GM23248 (cell line): ENCODE measurements at regions not wholly inside any gene's neighbourhood (a gene's known extent, or its start where the extent isn't known, plus 50 kb on each side); places are given as distances from the start of the nearest gene placed in this dataset.
A peak's percentile ranks its signal among the peaks of the same experiment; 100 is the strongest.

ENCODE experiments used
- DNase-seq: peaks from one replicate; pipeline ENCODE4 v3.0.0-alpha.2; 2015
- H2AFZ ChIP-seq: fragments of 200-600 bp; sonication (generic); 2 replicates; pipeline ENCODE4 v1.6.1; 2016; ENCODE audit warnings: antibody characterized with exemption
- H3F3A ChIP-seq: fragments of 200-600 bp; sonication (generic); 2 replicates; pipeline ENCODE4 v1.6.1; 2016; ENCODE audit warnings: mild to moderate bottlenecking, antibody characterized with exemption, mixed run types; ENCODE audit not compliant: insufficient read depth
- H3K27ac ChIP-seq: fragments of 200-600 bp; sonication (generic); 2 replicates; pipeline ENCODE4 v1.5.1; 2016; ENCODE audit warnings: mild to moderate bottlenecking
- H3K27me3 ChIP-seq: fragments of 200-600 bp; sonication (generic); replicated peaks from 2 replicates; pipeline ENCODE4 v1.6.1; 2016; ENCODE audit warnings: mild to moderate bottlenecking; ENCODE audit not compliant: insufficient read depth
- H3K36me3 ChIP-seq: fragments of 200-600 bp; sonication (generic); 2 replicates; pipeline ENCODE4 v1.6.1; 2016; ENCODE audit warnings: low read depth, mild to moderate bottlenecking
- H3K4me1 ChIP-seq: fragments of 200-600 bp; sonication (generic); 2 replicates; pipeline ENCODE4 v1.6.1; 2016; ENCODE audit warnings: mild to moderate bottlenecking; ENCODE audit not compliant: insufficient read depth
- H3K4me2 ChIP-seq: fragments of 200-600 bp; sonication (generic); one replicate; pipeline ENCODE4 v1.6.1; 2016; ENCODE audit warnings: mild to moderate bottlenecking; ENCODE audit not compliant: unreplicated experiment
- H3K4me3 ChIP-seq: fragments of 200-600 bp; sonication (generic); 2 replicates; pipeline ENCODE4 v1.5.1; 2016; ENCODE audit warnings: mild to moderate bottlenecking
- H3K79me2 ChIP-seq: fragments of 200-600 bp; sonication (generic); 2 replicates; pipeline ENCODE4 v1.6.1; 2016; ENCODE audit warnings: mild to moderate bottlenecking; ENCODE audit not compliant: insufficient read depth
- H3K9ac ChIP-seq: fragments of 200-600 bp; sonication (generic); 2 replicates; pipeline ENCODE4 v1.6.1; 2016; ENCODE audit warnings: mild to moderate bottlenecking
- H3K9me2 ChIP-seq: fragments of 200-600 bp; sonication (generic); 2 replicates; pipeline ENCODE4 v1.6.1; 2016; ENCODE audit warnings: mixed run types, mild to moderate bottlenecking, moderate library complexity; ENCODE audit not compliant: insufficient read depth
- H3K9me3 ChIP-seq: fragments of 200-600 bp; sonication (generic); one replicate; pipeline ENCODE4 v1.6.1; 2017; ENCODE audit warnings: low read depth
- H4K20me1 ChIP-seq: fragments of 200-600 bp; sonication (generic); 2 replicates; pipeline ENCODE4 v1.6.0; 2016; ENCODE audit not compliant: insufficient read depth
- EZH2 ChIP-seq: fragments of 200-600 bp; sonication (generic); IDR thresholded peaks from 2 replicates; pipeline ENCODE4 v1.6.1; 2018; ENCODE audit warnings: antibody characterized with exemption, mild to moderate bottlenecking; ENCODE audit not compliant: insufficient read depth, poor library complexity, severe bottlenecking
- EZH2phosphoT487 ChIP-seq: fragments of 200-600 bp; sonication (generic); IDR thresholded peaks from 2 replicates; pipeline ENCODE4 v1.6.1; 2018; ENCODE audit warnings: antibody characterized with exemption, moderate library complexity, mild to moderate bottlenecking, low read depth; ENCODE audit not compliant: insufficient read depth
- WGBS, 2 experiments: methylation state at CpG; one replicate each; pipeline ENCODE4 v1.1.6; 2015 to 2017; ENCODE audit warnings: low lambda C conversion rate in 2 of 2, low coverage in 1 of 2; ENCODE audit errors: missing lambda C conversion rate in 2 of 2; 5-methylcytosine and 5-hydroxymethylcytosine counted together
- in situ Hi-C: fragments of 300-500 bp; cut with MboI; formaldehyde crosslinking; loops from 2 replicates; pipeline ENCODE4 v1.15.0; 2020

GRCh38 chr1:214917081-214917635 is 165.4 kb upstream of the KCNK2 start:
- no peaks in the 10 kb centered on the region for H3K79me2 ChIP-seq
- no peaks in the 10 kb centered on the region for H3K27me3 ChIP-seq
- no peaks in the 10 kb centered on the region for H4K20me1 ChIP-seq
- in situ Hi-C loops = no loop called here
- H3K9ac ChIP-seq = no peak overlapping the region
- TF ChIP-seq EZH2phosphoT487 (no peak), EZH2 (no peak)
- DNase-seq = no peak
- H3K4me2 ChIP-seq = no peak overlapping the region
- no peaks in the 10 kb centered on the region for H3K9me2 ChIP-seq
- no peaks in the 10 kb centered on the region for H3K4me1 ChIP-seq
- H3K27ac ChIP-seq = no peak overlapping the region
- no peaks in the 10 kb centered on the region for H3F3A ChIP-seq
- H3K4me3 ChIP-seq = no peak overlapping the region
- peak overlapping the region; percentile 34; the same call in 1 of the 2 replicates for H2AFZ ChIP-seq
- WGBS, 2 experiments = 92 to 93% methylated on average over 24 to 31 of the region's 31 CpGs
- H3K9me3 ChIP-seq = no peaks in the 10 kb centered on the region
- no peaks in the 10 kb centered on the region for H3K36me3 ChIP-seq

GRCh38 chr1:214918745-214919144 is 163.8 kb upstream of the KCNK2 start:
- Histone ChIP-seq H3K9me2 (no peaks in the 10 kb centered on the region), H2AFZ (no peak overlapping the region), H3K79me2 (no peaks in the 10 kb centered on the region), H3K27ac (no peak overlapping the region), H3K9ac (no peak overlapping the region), H3K4me3 (no peak overlapping the region), H3K4me2 (no peak overlapping the region), H3K36me3 (no peaks in the 10 kb centered on the region), H3K4me1 (no peaks in the 10 kb centered on the region), H4K20me1 (no peaks in the 10 kb centered on the region), H3F3A (no peaks in the 10 kb centered on the region), H3K27me3 (no peaks in the 10 kb centered on the region), H3K9me3 (no peaks in the 10 kb centered on the region)
- no peak for DNase-seq
- no peak for TF ChIP-seq EZH2phosphoT487
- no peak for TF ChIP-seq EZH2
- 88 to 90% methylated on average over 4 of the region's 4 CpGs for WGBS, 2 experiments
- in situ Hi-C loops = no loop called here

DNA sequence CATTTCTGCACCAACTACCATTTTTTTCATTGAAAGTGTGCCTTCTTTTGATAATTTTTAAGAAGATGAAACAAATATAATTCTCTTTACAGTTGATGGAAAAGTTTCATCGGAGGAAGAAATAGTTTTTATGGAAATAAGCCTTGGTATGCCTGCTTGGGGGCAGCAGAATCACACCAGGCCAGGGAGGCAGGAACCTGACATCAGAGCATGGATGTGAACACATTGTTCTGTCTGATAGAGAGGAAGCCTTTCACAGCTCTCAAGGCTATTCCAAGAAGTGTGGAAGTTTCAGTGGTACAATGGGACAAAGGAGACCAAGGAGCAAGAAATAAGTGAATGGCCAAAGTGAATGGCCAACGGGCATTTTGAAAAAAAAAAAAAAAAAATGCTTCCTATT is 162.2 kb upstream of the KCNK2 start:
- H3K79me2 ChIP-seq = no peaks in the 10 kb centered on the region
- no peak overlapping the region for H2AFZ ChIP-seq
- no peaks in the 10 kb centered on the region for H3F3A ChIP-seq
- H3K9ac ChIP-seq = no peak overlapping the region
- DNase-seq = no peak
- H3K9me2 ChIP-seq = no peaks in the 10 kb centered on the region
- no peaks in the 10 kb centered on the region for H3K4me1 ChIP-seq
- WGBS, 2 experiments = 95 to 96% methylated on average over 2 of the region's 2 CpGs
- no peak overlapping the region for H3K27ac ChIP-seq
- in situ Hi-C loops = no loop called here
- no peaks in the 10 kb centered on the region for H3K9me3 ChIP-seq
- no peaks in the 10 kb centered on the region for H3K27me3 ChIP-seq
- TF ChIP-seq EZH2phosphoT487 (no peak), EZH2 (no peak)
- H3K4me2 ChIP-seq = no peak overlapping the region
- H3K4me3 ChIP-seq = no peak overlapping the region
- no peaks in the 10 kb centered on the region for H3K36me3 ChIP-seq
- no peaks in the 10 kb centered on the region for H4K20me1 ChIP-seq

DNA sequence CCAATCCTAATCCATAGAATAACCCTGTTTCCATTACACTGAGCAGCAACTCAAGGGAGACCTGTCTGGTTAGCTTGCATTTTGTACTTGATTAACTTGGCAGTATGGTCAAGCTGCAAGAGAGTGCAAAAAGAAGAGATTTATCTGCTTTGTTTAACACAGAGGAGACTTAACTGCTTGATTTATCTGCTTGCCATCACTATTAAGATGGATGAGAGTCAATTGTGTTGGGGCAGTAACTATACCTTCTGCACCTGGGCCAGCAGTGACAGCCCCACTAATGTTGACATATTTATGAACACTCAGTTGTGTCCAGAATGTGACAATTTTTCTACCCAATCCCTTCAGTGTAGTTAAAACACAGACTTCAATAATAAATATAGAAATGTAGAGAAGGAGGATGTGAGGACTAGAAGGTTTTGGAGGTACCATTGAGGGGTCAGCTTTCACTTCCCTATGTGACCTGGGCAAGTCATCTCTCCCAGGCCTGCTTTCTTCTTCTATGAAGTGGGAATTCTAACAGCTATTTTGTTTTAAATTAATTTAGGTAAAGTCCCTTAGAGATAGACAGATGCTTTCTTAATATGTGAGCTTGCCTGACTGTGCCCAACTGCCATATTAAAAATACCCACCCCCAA is 159.1 kb upstream of the KCNK2 start:
- Histone ChIP-seq H3F3A (no peaks in the 10 kb centered on the region), H3K36me3 (no peaks in the 10 kb centered on the region), H3K4me1 (no peaks in the 10 kb centered on the region), H3K4me2 (no peak overlapping the region), H4K20me1 (no peaks in the 10 kb centered on the region), H3K79me2 (no peaks in the 10 kb centered on the region), H3K27ac (no peak overlapping the region), H3K9me2 (no peaks in the 10 kb centered on the region), H3K9me3 (no peaks in the 10 kb centered on the region), H3K4me3 (no peak overlapping the region), H3K27me3 (no peaks in the 10 kb centered on the region), H2AFZ (peak overlapping the region; percentile 14; the same call in 1 of the 2 replicates), H3K9ac (no peak overlapping the region)
- TF ChIP-seq EZH2 (no peak), EZH2phosphoT487 (no peak)
- no peak for DNase-seq
- in situ Hi-C loops = no loop called here

GRCh38 chr1:214927796-214928195 is 154.7 kb upstream of the KCNK2 start:
- no peaks in the 10 kb centered on the region for H3K9me3 ChIP-seq

More at GRCh38 chr1:214927796-214928195, 154.7 kb upstream of the KCNK2 start:
- Histone ChIP-seq H3F3A (no peaks in the 10 kb centered on the region), H3K27ac (no peak overlapping the region), H3K9me2 (no peaks in the 10 kb centered on the region), H3K9ac (no peak overlapping the region), H3K79me2 (no peaks in the 10 kb centered on the region), H3K4me2 (no peak overlapping the region), H2AFZ (no peak overlapping the region), H3K36me3 (no peaks in the 10 kb centered on the region), H3K4me3 (no peak overlapping the region), H3K27me3 (no peaks in the 10 kb centered on the region), H3K4me1 (no peaks in the 10 kb centered on the region), H4K20me1 (no peaks in the 10 kb centered on the region)
- WGBS, 2 experiments = 24 to 52% methylated on average over 1 of the region's 1 CpG
- DNase-seq = peak; percentile 34
- TF ChIP-seq EZH2phosphoT487 = no peak
- no peak for TF ChIP-seq EZH2
- in situ Hi-C loops = no loop called here
